AML-193 (cell line): ENCODE measurements at regions not wholly inside any gene's neighbourhood (a gene's known extent, or its start where the extent isn't known, plus 50 kb on each side); places are given as distances from the start of the nearest gene placed in this dataset.
A peak's percentile ranks its signal among the peaks of the same experiment; 100 is the strongest.
"Not testable (repeated sequence)": the region's sequence is repeated elsewhere in the genome, so short reads cannot be mapped to it uniquely, and the experiment has no call there.

Source experiments
- DNase-seq, 2 experiments: peaks; one replicate each; lab custom pipeline; 2025; lab: John Stamatoyannopoulos, UW

DNA sequence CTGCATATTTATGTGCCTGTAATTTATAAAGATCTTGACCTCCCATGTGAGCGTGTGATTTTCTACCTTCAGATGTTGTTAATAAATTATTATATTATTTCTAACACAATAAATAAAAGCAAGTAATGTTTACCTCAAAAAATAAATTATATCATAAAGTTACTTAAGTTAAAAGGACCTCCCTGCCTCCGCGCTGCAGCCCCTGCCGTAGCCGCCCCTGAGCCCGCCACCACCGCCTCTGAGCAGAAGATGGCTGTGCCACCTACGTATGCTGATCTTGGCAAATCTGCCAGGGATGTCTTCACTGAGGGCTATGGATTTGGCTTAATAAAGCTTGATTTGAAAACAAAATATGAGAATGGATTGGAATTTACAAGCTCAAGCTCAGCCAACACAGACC, 119.6 kb upstream of the BRWD3 start:
- no peak for DNase-seq

DNA sequence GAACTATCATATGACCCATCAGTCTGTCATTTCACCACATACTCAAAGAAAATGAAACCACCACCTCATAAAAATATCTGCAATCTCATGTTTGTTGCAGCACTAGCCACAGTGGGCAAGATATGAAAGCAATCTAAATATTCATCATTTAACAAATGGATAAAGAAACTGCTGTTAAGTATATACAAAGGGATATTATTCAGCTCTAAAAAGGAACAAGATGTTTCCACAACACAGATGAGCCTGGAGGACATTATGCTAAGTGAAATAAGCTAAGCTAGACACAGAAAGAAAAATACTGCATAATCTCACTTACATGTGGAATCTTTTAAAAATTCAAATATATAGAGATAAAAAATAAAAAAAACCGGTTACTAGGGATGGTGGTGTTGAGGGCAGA, 108.2 kb upstream of the BRWD3 start:
- DNase-seq = no peak

DNA sequence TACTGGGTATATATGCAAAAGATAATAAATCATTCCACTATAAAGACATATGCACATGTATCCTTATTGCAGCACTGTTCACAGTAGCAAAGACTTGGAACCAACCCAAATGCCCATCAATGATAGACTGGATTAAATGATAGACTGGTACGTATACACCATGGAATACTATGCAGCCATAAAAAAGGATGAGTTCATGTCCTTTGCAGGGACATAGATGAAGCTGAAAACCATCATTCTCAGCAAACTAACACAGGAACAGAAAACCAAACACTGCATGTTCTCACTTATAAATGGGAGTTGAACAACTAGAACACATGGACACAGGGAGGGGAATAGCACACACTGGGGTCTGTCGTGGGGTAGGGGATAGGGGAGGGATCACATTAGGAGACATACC, 102.7 kb upstream of the BRWD3 start:
- DNase-seq = not testable (repeated sequence)

DNA sequence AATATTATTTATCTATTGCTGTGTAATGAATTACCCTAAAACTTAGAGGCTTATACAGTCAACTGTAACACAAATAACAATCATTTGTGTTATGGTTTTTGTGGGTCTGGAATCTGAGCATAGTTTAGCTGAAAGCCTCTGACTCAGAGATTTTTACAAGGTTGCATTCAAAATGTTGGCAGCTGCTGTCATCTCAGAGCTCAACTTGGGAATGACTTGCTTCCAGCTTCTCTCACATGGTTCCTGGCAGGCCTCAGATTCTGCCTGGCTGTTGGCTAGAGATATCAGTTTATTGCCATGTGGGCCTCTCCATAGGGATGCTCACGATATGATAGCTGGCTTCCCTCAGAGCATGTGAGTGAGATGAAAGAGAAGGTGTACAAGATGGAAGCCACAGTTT, 70.2 kb upstream of the BRWD3 start:
- DNase-seq = no peak

DNA sequence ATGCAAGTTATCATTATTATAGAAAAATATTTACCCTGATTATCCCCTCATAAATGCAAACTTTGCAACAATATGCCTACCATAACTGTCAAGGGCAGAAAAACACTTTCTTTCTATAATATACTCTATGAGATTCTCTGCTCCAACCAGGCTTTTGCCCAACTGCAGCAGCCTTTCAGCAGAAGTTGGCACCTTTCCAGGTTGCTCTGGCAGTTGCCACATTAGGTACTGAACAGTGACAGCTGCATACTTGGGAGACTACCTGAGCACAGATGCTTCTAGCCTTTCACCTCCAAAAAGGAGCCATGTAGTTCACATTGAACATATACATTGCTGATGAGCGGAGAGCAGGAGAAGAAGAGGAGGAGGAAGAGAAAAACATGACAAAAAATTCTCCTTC, 69.5 kb upstream of the BRWD3 start:
- DNase-seq = no peak

DNA sequence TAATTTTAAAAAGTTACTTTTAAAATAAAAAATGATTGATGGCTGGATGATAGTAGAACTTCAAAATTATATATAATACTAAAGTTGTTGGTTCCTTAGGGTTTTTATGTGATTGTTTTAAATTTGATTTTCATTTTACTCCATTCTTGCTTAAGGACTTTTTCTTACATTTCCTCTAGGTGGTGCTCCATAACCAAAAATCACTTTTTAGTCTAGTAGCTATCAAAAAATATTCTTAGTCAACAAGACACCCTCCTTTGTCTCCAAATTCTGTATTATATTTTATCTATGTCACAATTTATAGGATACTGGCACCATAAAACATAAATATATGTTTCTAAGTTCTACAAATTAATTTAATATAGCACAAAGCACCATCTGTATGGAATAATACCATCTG, 67.2 kb upstream of the BRWD3 start:
- DNase-seq = peak; percentile 9 to 19
